Lung (tissue), 11 donors: ENCODE measurements at regions not wholly inside any gene's neighbourhood (a gene's known extent, or its start where the extent isn't known, plus 50 kb on each side); places are given as distances from the start of the nearest gene placed in this dataset.

ENCODE experiments used
- ATAC-seq: fragments of 200-7000 bp; cut with Tn5 transposase; one replicate; pipeline ENCODE4 v1.9.1; 2020; ENCODE audit warnings: moderate number of reproducible peaks; ENCODE audit not compliant: insufficient read depth, low FRiP score
- DNase-seq, 3 donors: peaks; one replicate each; pipeline ENCODE4 v3.0.0-alpha.2; 2013 to 2017
- H3K27ac ChIP-seq, 2 donors: one replicate each; pipeline ENCODE4 v1.5.1; 2013; ENCODE audit warnings: mild to moderate bottlenecking in 2 of 2, moderate library complexity in 2 of 2, control low read depth in 1 of 2, inconsistent platforms in 1 of 2, low read depth in 1 of 2, low read length in 1 of 2
- H3K27me3 ChIP-seq, 3 donors: one replicate each; pipeline ENCODE4 v1.5.1; 2013; ENCODE audit warnings: low read length in 2 of 3; ENCODE audit not compliant: control insufficient read depth in 3 of 3, insufficient read depth in 3 of 3
- H3K36me3 ChIP-seq, 4 donors: one replicate each; pipeline ENCODE4 v1.5.1; 2013; ENCODE audit warnings: low read length in 4 of 4, mild to moderate bottlenecking in 1 of 4, moderate library complexity in 1 of 4; ENCODE audit not compliant: control insufficient read depth in 4 of 4, insufficient read depth in 4 of 4
- H3K4me1 ChIP-seq, 5 donors: one replicate each; pipeline ENCODE4 v1.5.1; 2013; ENCODE audit warnings: low read length in 5 of 5, mild to moderate bottlenecking in 2 of 5, moderate library complexity in 1 of 5; ENCODE audit not compliant: control insufficient read depth in 5 of 5, insufficient read depth in 5 of 5
- H3K4me3 ChIP-seq: one replicate; pipeline ENCODE4 v1.5.1; 2013; ENCODE audit warnings: mild to moderate bottlenecking, control low read depth, moderate library complexity
- H3K9ac ChIP-seq, 2 donors: one replicate each; pipeline ENCODE4 v1.5.1; 2013; ENCODE audit warnings: low read length in 2 of 2, control low read depth in 1 of 2; ENCODE audit not compliant: insufficient read depth in 1 of 2
- H3K9me3 ChIP-seq, 4 donors: one replicate each; pipeline ENCODE4 v1.5.1; 2013; ENCODE audit warnings: low read length in 3 of 4, mild to moderate bottlenecking in 1 of 4, moderate library complexity in 1 of 4; ENCODE audit not compliant: control insufficient read depth in 4 of 4, insufficient read depth in 3 of 4
- CTCF ChIP-seq: IDR thresholded peaks from 2 replicates; pipeline ENCODE4 v1.5.1; 2012; ENCODE audit warnings: mild to moderate bottlenecking; ENCODE audit errors: control extremely low read depth, extremely low read depth
- WGBS, 2 donors: extraction: QIAGEN DNeasy Blood & Tissue Kit; methylation state at CpG; one replicate each; pipeline ENCODE4 v1.1.7; 2013; 5-methylcytosine and 5-hydroxymethylcytosine counted together
- donor health status: control.
- donor health status: control.
- donor health status: Bipolar disorder and iron deficiency.
- donor health status: healthy.
- donor health status: DM: yes; HTN: yes; CAD: no.

GRCh38 chr2:136332436-136333095, 214.6 kb upstream of the CXCR4 start:
- no peaks in the 10 kb centered on the region for H3K27me3 ChIP-seq
- H3K36me3 ChIP-seq, result no peaks in the 10 kb centered on the region
- TF ChIP-seq CTCF, result no peak
- H3K4me1 ChIP-seq, result peaks cover 0 to 2% (median 0%) of the 10 kb centered on the region in 5 donors
- DNase-seq, result no peak
- H3K9ac ChIP-seq, result no peak overlapping the region
- no peak for ATAC-seq
- no peak overlapping the region for H3K27ac ChIP-seq
- no peak overlapping the region for H3K4me3 ChIP-seq
- no peaks in the 10 kb centered on the region for H3K9me3 ChIP-seq
- 46 to 73% methylated on average over 3 of the region's 3 CpGs for WGBS, 2 donors

GRCh38 chr2:136331226-136331625, 213.3 kb upstream of the CXCR4 start:
- TF ChIP-seq CTCF, result no peak
- no peaks in the 10 kb centered on the region for H3K36me3 ChIP-seq
- no peaks in the 10 kb centered on the region for H3K27me3 ChIP-seq
- DNase-seq, result no peak
- no peak overlapping the region for H3K4me3 ChIP-seq
- no peak for ATAC-seq
- H3K9ac ChIP-seq, result no peak overlapping the region
- no peak overlapping the region for H3K27ac ChIP-seq
- 69 to 82% methylated on average over 5 of the region's 5 CpGs for WGBS, 2 donors
- peaks cover 0 to 10% (median 0%) of the 10 kb centered on the region in 5 donors for H3K4me1 ChIP-seq
- H3K9me3 ChIP-seq, result peaks cover 0 to 1% (median 0%) of the 10 kb centered on the region in 4 donors

GRCh38 chr2:136328207-136328795, 210.4 kb upstream of the CXCR4 start:
- no peak for DNase-seq
- Histone ChIP-seq H3K4me1 (peaks cover 0 to 10% (median 0%) of the 10 kb centered on the region in 5 donors), H3K9ac (no peak overlapping the region), H3K27ac (no peak overlapping the region), H3K36me3 (no peaks in the 10 kb centered on the region), H3K9me3 (peaks cover 0 to 1% (median 0%) of the 10 kb centered on the region in 4 donors), H3K4me3 (no peak overlapping the region), H3K27me3 (no peaks in the 10 kb centered on the region)
- TF ChIP-seq CTCF, result no peak
- 93 to 98% methylated on average over 8 of the region's 8 CpGs for WGBS, 2 donors
- no peak for ATAC-seq
